Activated CD8-positive, alpha-beta T cell treated with anti-CD3 and anti-CD28 coated beads, Interleukin-2, amount 10 ng/mL, durations not matched to agents 7 days and 5 days (primary cell): ENCODE measurements at regions not wholly inside any gene's neighbourhood (a gene's known extent, or its start where the extent isn't known, plus 50 kb on each side); places are given as distances from the start of the nearest gene placed in this dataset.

ENCODE experiments used
- ATAC-seq: fragments of 150-1000 bp; cut with Tn5 transposase; one replicate; pipeline ENCODE4 v1.10.0; 2021; ENCODE audit warnings: moderate library complexity
- CTCF ChIA-PET: fragments of 350-600 bp; sonication (Branson Sonifier 250); formaldehyde crosslinking; loops from one replicate; lab custom pipeline; 2021; ENCODE audit warnings: antibody characterized with exemption; lab: Charles Lee
- POLR2A ChIA-PET: fragments of 350-600 bp; sonication (Branson Sonifier 250); formaldehyde crosslinking; loops from one replicate; lab custom pipeline; 2021; ENCODE audit warnings: antibody characterized with exemption; lab: Charles Lee
- DNase-seq: peaks from one replicate; pipeline ENCODE4 v3.0.0-alpha.2; 2020
- H3K27ac Mint-ChIP-seq: one replicate; pipeline ENCODE4 v1.8.0; 2021; ENCODE audit warnings: mild to moderate bottlenecking, mixed read lengths
- H3K27me3 Mint-ChIP-seq: one replicate; pipeline ENCODE4 v1.8.0; 2021; ENCODE audit warnings: low read depth, mixed read lengths
- H3K36me3 Mint-ChIP-seq: one replicate; pipeline ENCODE4 v1.8.0; 2021; ENCODE audit warnings: low read depth, mixed read lengths
- H3K4me1 Mint-ChIP-seq: one replicate; pipeline ENCODE4 v1.8.0; 2021; ENCODE audit warnings: low read depth, mixed read lengths
- H3K4me3 Mint-ChIP-seq: one replicate; pipeline ENCODE4 v1.8.0; 2021; ENCODE audit warnings: mild to moderate bottlenecking, mixed read lengths
- H3K9me3 Mint-ChIP-seq: one replicate; pipeline ENCODE4 v1.8.0; 2022; ENCODE audit warnings: mixed read lengths; ENCODE audit not compliant: insufficient read depth

DNA sequence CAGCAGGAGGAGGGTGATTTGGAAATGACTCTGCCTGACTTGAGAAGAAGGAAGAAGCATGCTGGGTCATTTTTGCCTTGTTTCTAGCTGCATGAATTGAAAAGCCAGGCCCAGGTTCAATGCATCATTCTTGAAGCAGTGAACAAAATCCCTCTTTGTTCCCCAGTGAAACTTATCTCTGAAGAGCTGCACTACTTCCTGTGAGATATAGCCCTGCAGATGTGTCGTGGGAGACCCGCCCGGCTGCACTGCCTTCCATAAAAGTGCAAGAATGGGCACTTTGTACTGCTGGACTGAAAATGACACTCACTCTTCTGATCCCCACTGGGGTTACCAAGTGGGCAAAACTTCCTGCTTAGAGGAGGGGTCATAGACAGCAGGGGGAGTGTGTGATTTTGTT is 249.2 kb upstream of the NFIA start:
- Mint-ChIP-seq H3K27ac (no peak overlapping the region), H3K36me3 (no peaks in the 10 kb centered on the region), H3K4me1 (peaks cover 16% of the 10 kb centered on the region), H3K4me3 (no peak overlapping the region), H3K9me3 (no peaks in the 10 kb centered on the region), H3K27me3 (peaks cover 10% of the 10 kb centered on the region)
- DNase-seq = no peak
- ChIA-PET POLR2A (no interaction called here), CTCF (interaction anchor here (1.5 kb wide), 1 partner anchor 161 kb away, joined by 3 read pairs; no protein-coding TSS in a partner anchor)
- ATAC-seq = no peak

DNA sequence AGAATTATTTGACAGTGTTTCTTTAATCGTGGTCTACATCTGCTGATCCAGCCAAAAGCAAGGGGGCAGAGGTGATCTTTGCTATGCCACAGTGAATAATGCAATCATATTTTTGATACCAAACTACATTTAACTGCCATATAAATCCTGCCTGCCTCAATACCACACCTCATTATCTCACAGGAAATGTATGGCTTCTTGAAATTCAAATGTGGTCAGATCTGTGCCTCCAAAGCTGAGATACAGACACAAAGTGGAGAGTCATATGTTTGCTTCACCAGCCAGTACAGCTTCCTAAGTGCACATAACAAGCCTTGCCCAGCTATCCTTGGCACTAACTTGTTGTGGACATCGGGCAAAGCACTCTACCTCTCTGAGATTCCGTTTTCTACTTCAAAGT is 250.0 kb upstream of the NFIA start:
- CTCF ChIA-PET = interaction anchor here (1.5 kb wide), 1 partner anchor 161 kb away, joined by 3 read pairs; no protein-coding TSS in a partner anchor
- no peaks in the 10 kb centered on the region for H3K9me3 Mint-ChIP-seq
- no peak for ATAC-seq

DNA sequence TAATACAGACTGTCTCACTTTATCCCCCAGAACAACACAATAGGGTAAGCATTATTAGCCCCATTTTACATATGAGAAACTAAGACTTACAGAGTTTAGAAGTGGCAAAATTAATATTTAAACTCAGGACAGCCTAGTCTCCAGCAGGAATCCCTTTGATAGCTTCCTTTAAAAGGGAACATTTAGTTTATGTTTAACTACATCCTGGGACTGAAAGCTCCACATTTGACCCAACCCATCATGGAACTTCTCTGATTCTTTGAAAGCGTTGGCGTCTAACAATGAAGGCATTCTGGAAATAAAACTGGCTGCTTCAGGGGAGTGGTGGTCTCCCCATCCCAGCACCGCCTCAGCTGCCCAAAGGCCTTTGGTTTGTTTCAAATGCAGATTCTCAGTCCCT is 250.6 kb upstream of the NFIA start:
- Mint-ChIP-seq H3K27me3 (peaks cover 10% of the 10 kb centered on the region), H3K36me3 (no peaks in the 10 kb centered on the region), H3K4me3 (no peak overlapping the region), H3K9me3 (no peaks in the 10 kb centered on the region), H3K4me1 (peaks cover 16% of the 10 kb centered on the region), H3K27ac (no peak overlapping the region)
- CTCF ChIA-PET = interaction anchor here (1.5 kb wide), 1 partner anchor 162 kb away, joined by 3 read pairs; no protein-coding TSS in a partner anchor
- DNase-seq (no peak), ATAC-seq (no peak)
- POLR2A ChIA-PET = no interaction called here

More for the DNA sequence above, 250.0 kb upstream of the NFIA start:
- Mint-ChIP-seq H3K36me3 (no peaks in the 10 kb centered on the region), H3K27ac (no peak overlapping the region), H3K4me3 (no peak overlapping the region), H3K4me1 (peaks cover 16% of the 10 kb centered on the region), H3K27me3 (peaks cover 10% of the 10 kb centered on the region)
- no peak for DNase-seq
- POLR2A ChIA-PET = no interaction called here

DNA sequence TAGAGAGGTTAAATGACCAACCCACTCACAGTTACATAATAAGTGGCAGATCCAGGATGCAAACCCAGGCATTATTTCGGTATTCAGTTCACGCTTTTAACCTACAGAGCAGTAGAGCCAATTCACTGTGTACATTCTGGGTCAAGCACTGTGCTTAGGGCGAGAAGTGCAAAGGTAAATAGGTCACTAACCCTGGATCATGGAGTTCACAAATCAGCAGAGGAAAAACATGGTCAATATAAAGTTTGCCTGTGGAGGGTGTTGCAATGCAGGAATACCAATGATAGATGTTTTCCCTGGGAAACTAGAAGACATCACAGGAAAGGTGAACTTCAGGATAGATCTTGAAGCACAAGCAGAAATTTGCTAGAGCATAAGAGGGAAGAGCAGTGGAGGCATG is 253.4 kb upstream of the NFIA start:
- ChIA-PET POLR2A (no interaction called here), CTCF (no interaction called here)
- Mint-ChIP-seq H3K27me3 (peaks cover 6% of the 10 kb centered on the region), H3K4me1 (peaks cover 16% of the 10 kb centered on the region), H3K36me3 (no peaks in the 10 kb centered on the region), H3K4me3 (no peak overlapping the region), H3K27ac (no peak overlapping the region), H3K9me3 (no peaks in the 10 kb centered on the region)
- DNase-seq (no peak), ATAC-seq (no peak)

DNA sequence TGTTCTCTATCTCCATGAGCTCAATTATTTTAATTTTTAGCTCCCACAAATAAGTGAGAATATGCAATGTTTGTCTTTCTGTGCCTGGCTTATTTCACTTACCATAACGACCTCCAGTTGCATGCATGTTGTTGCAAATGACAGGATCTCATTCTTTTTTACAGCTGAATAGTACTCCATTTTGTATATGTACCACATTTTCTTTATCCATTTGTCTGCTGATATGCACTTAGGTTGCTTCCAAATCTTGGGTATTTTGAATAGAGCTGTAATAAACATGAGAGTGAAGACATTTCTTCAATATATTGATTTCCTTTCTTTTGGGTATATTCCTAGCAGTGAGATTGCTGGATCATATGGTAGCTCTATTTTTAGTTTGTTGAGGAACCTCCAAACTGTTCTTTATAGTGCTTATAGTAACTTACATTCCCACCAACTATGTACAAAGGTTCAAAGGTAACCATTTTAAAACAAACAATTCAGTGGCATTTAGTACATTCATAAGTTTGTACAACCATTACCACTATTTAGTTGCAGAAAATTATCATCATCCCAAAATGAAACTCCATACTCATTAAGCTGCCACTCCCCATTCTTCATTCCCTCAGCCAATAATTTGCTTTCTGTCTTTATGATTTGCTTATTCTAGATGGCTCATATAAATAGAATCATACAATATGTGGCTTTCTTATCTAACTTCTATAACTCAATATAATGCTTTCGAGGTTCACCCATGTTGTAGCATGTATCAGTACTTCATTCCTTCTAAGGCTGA is 255.9 kb upstream of the NFIA start:
- DNase-seq = no peak
- H3K4me3 Mint-ChIP-seq = no peak overlapping the region
- no peak for ATAC-seq
- H3K4me1 Mint-ChIP-seq = no peaks in the 10 kb centered on the region
- ChIA-PET POLR2A (no interaction called here), CTCF (interaction anchor here (1.4 kb wide), 1 partner anchor 217 kb away, joined by 3 read pairs; no protein-coding TSS in a partner anchor)
- peaks cover 2% of the 10 kb centered on the region for H3K27me3 Mint-ChIP-seq
- no peak overlapping the region for H3K27ac Mint-ChIP-seq
- no peaks in the 10 kb centered on the region for H3K36me3 Mint-ChIP-seq
- H3K9me3 Mint-ChIP-seq = no peaks in the 10 kb centered on the region

DNA sequence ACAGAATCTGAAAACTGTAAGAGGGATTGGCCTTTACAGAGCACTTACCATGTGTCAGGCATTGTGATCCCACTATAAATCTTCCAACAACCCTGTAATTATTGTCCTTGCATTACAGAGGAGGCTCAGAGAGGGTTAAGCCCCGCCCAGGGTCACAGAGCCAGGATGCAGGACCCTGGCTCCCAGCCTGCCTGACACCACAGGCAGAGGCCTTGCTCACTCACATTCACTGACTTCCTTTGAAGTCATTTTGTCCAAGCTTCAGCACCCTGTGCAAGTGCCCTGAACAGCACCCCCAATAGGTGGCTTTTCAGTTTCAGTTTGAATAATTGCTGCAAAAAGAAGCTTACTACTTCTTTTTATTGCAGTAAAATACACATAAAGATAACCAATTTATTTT is 256.8 kb upstream of the NFIA start:
- Mint-ChIP-seq H3K4me1 (no peaks in the 10 kb centered on the region), H3K36me3 (no peaks in the 10 kb centered on the region), H3K4me3 (no peak overlapping the region), H3K27ac (no peak overlapping the region), H3K9me3 (no peaks in the 10 kb centered on the region), H3K27me3 (no peaks in the 10 kb centered on the region)
- POLR2A ChIA-PET = no interaction called here
- ATAC-seq (no peak), DNase-seq (no peak)
- CTCF ChIA-PET = interaction anchor here (1.4 kb wide), 1 partner anchor 217 kb away, joined by 3 read pairs; no protein-coding TSS in a partner anchor

DNA sequence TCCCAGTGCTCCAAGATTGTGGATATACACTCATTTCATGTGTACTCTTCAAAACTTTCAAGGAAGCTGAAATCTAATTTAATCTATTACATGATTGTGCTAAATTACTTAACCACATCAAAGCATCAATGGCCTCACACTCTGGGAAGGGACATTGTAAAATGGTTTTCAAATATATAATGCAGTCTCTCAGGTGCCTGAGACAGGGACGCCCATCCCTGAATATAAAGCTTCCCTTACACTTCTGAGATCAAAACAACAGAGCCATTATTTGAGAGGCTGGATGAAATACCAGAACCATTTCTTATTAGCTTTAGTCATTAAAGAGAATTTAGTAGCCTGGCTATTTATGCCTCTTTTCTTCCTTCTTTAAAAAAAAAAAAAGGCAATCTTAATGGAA is 259.2 kb upstream of the NFIA start:
- CTCF ChIA-PET = no interaction called here
- H3K27me3 Mint-ChIP-seq = no peaks in the 10 kb centered on the region
- no peaks in the 10 kb centered on the region for H3K4me1 Mint-ChIP-seq
- POLR2A ChIA-PET = no interaction called here
- ATAC-seq = no peak
- H3K27ac Mint-ChIP-seq = no peak overlapping the region
- no peak overlapping the region for H3K4me3 Mint-ChIP-seq
- H3K9me3 Mint-ChIP-seq = no peaks in the 10 kb centered on the region
- DNase-seq = no peak
- H3K36me3 Mint-ChIP-seq = no peaks in the 10 kb centered on the region

DNA sequence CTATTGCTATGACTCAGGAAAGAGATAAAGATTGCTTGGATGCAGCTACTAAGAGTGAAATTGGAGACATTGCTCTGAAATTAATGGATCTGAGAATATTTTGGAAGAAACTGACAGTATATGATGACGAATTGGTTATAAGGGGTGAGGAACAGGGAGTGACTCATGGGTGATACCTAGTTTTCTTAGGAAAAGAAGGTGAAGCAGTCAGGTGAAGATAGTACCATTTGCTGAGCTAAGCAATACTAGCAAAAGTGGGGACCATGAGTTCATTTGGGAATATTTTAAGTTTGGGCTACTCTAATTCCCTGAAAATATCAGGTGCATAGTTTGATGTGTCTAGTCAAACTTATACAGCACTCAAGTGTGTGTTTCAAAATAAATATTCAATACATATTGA is 260.1 kb upstream of the NFIA start:
- no peak for DNase-seq
- Mint-ChIP-seq H3K27me3 (no peaks in the 10 kb centered on the region), H3K9me3 (no peaks in the 10 kb centered on the region), H3K4me1 (no peaks in the 10 kb centered on the region), H3K27ac (no peak overlapping the region), H3K36me3 (no peaks in the 10 kb centered on the region), H3K4me3 (no peak overlapping the region)
- CTCF ChIA-PET = no interaction called here
- POLR2A ChIA-PET = no interaction called here
- no peak for ATAC-seq

DNA sequence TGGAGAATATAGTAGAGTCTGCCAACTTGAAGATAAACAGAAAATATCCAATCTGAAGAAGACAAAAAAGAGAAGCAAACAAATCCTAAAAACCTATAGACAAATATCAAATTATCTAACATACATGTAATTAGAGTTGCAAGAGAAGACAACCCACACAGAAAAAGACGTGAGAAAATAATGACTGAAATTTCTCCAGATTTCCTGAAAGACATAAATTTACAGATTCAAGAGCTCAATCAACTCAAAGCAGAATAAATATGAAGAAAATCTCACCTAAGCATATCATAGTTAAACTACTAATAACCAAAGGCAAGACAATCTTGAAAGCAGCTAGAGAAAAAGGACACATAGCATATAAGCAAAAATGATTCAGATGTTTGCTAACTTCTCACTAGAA is 261.2 kb upstream of the NFIA start:
- Mint-ChIP-seq H3K9me3 (no peaks in the 10 kb centered on the region), H3K4me1 (no peaks in the 10 kb centered on the region), H3K4me3 (no peak overlapping the region), H3K36me3 (no peaks in the 10 kb centered on the region), H3K27ac (no peak overlapping the region), H3K27me3 (no peaks in the 10 kb centered on the region)
- CTCF ChIA-PET = interaction anchor here (0.9 kb wide), 1 partner anchor 222 kb away, joined by 3 read pairs; no protein-coding TSS in a partner anchor
- no peak for ATAC-seq
- POLR2A ChIA-PET = no interaction called here
- no peak for DNase-seq

DNA sequence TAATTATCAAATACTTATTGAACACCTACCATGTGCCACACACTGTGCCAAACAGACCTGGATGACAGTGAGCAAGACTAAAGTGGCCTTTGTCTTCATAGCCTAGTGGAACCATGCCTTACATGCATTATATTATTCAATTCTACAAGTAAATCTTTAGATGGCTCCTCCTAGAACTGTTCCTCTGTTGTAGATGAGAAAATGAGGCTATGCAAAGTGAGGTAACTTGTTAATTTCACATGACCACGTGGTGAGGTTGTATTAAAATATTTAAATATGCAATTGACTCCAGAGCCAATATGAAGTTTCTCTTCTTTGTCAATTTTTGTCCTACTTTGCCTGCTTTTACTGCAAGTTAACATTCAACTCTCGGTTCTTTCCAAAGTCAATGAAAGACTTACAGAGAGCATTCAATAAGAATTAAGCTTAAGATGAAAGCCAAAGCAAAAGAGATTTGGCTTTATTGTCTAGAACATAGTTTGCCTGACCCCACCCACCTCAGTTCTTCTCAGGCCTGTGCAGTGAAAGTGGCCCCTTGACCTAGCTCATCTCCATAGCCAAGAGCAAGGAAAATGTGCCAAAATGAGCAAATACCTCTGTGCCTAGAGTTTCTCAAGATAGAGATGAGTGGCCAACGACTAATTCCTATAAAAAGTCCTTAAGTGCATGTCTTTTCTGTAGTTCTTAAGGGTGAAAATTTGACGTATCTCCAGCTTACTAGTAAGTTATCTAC is 263.2 kb upstream of the NFIA start:
- no peak overlapping the region for H3K27ac Mint-ChIP-seq
- DNase-seq (no peak), ATAC-seq (no peak)
- H3K27me3 Mint-ChIP-seq = no peaks in the 10 kb centered on the region
- ChIA-PET CTCF (no interaction called here), POLR2A (no interaction called here)
- H3K36me3 Mint-ChIP-seq = no peaks in the 10 kb centered on the region
- H3K4me3 Mint-ChIP-seq = no peak overlapping the region
- no peaks in the 10 kb centered on the region for H3K4me1 Mint-ChIP-seq
- no peaks in the 10 kb centered on the region for H3K9me3 Mint-ChIP-seq

DNA sequence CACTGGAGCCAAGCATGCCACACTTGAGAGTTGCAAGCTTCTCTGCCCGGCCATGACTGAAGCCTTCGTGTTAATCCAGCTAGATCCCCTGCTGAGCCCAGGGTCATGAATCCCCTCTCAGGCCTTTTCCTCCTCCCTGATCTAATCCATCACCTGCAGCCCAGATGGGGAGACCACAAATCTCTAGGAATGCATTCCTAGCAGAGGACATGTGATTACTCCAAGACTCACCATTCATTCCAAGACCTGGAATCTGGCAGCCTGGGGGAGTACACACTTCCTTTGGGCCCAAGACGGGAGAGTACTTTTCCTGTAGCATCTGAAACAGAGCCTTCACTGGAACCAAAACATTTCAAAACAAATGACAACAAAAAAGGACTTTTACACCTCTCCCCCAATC is 269.3 kb upstream of the NFIA start:
- DNase-seq = no peak
- H3K27me3 Mint-ChIP-seq = no peaks in the 10 kb centered on the region
- CTCF ChIA-PET = no interaction called here
- H3K36me3 Mint-ChIP-seq = no peaks in the 10 kb centered on the region
- no peak overlapping the region for H3K4me3 Mint-ChIP-seq
- H3K27ac Mint-ChIP-seq = no peak overlapping the region
- H3K4me1 Mint-ChIP-seq = no peaks in the 10 kb centered on the region
- POLR2A ChIA-PET = no interaction called here
- H3K9me3 Mint-ChIP-seq = no peaks in the 10 kb centered on the region
- no peak for ATAC-seq
